ENCODE measurements at regions not wholly inside any gene's neighbourhood (a gene's known extent, or its start where the extent isn't known, plus 50 kb on each side); places are given as distances from the start of the nearest gene placed in this dataset.

- DNase-seq: no peak
Observed at GRCh38 chr13:34512817-34513216, 429.3 kb upstream of the NBEA start.

DNA sequence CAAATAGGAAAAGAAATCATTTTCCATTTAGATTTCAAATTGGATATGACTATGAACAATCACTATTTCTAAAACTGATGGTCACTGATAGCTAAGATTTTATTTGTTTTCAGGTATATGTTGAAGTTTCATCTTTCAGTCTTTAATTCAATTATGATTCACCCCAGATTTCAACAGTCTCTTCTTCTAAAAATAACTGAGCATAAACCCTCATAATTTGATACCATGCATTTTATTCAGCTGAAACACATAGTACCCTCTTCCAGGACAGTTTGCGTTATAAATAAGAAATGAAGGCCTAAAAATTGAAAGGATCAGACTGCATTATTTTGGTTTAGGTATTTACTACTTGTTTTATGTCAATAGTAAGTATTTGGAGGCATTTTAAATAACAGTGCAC, 428.5 kb upstream of the NBEA start:
- DNase-seq: no peak

GRCh38 chr13:34515201-34515600, 426.9 kb upstream of the NBEA start:
- no peak for DNase-seq

DNA sequence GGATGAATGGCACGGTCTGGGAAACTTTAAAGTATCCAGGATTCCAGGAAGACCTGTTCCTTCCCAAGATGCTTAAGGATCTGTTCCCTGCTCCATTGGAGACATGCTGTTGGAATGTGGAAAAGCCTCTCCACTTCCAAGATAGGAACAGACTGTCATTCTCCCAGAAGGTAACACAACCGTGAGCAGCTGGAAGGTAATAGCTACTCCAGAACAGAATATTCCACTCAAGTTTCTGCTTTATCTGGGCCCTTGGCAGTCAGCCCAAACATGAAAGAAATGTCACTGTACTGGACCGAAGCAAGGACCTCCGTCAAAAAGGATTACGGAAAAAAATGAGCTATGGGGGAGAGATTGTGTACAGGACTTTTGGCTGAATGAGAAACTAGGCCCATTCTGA, 420.9 kb upstream of the NBEA start:
- no peak for DNase-seq

GRCh38 chr13:34522808-34523207, 419.3 kb upstream of the NBEA start:
- DNase-seq: no peak

DNA sequence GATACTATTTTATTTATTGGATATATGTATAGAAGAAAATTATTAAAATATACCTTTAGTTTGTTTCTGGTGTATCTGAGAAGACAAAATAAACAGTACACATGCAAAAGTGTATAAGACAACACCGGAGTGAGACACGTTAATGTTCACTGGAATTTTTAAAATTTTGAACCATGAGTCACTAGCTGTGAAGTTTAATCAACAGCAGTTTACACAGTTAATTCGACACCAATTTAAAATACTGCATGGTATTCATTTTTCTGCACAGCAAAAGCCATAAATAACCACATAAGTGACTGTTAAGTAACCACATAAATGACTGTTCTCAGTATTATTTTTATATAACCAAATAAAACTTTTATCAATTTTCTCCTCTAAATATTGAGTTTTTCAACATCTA, 418.7 kb upstream of the NBEA start:
- no peak for DNase-seq

- no peak for DNase-seq
Observed at GRCh38 chr13:34533941-34534340, 408.1 kb upstream of the NBEA start.

- DNase-seq: no peak
Observed at GRCh38 chr13:34542321-34542720, 399.7 kb upstream of the NBEA start.

DNA sequence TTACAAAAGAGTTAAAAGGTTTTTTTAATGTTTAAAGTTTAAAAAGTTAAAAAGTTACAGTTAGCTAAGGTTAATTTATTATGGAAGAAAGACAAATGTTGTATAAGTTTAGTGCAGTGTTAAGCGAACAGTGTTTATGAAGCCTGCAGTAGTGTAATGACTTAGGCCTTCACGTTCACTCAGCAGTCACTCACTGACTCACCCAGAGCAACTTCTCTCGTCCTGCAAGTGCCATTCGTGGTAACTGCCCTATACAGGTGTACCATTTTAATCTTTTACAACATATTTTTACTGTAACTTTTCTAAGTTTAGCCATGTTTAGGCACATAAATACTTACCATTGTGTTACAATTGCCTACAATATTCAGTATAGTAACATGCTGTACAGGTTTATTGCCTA, 398.2 kb upstream of the NBEA start:
- DNase-seq: no peak

DNA sequence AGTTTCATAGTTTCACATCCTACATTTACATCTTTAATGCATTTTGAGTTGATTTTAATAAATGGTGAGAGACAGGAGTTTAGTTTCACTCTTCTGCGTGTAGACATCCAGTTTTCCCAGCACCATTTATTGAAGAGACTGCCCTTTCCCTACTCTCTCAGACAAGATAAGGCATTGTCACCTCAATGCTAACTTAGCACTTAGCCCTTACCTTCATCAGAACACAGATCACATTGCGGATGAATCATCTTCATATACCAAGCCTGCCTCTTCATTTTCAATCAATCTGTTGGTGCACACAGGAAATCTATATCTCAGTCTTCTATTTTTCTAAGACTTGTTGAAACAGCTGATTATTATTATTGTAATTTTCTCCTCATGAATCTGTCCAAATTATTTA, 396.6 kb upstream of the NBEA start:
- DNase-seq: no peak

DNA sequence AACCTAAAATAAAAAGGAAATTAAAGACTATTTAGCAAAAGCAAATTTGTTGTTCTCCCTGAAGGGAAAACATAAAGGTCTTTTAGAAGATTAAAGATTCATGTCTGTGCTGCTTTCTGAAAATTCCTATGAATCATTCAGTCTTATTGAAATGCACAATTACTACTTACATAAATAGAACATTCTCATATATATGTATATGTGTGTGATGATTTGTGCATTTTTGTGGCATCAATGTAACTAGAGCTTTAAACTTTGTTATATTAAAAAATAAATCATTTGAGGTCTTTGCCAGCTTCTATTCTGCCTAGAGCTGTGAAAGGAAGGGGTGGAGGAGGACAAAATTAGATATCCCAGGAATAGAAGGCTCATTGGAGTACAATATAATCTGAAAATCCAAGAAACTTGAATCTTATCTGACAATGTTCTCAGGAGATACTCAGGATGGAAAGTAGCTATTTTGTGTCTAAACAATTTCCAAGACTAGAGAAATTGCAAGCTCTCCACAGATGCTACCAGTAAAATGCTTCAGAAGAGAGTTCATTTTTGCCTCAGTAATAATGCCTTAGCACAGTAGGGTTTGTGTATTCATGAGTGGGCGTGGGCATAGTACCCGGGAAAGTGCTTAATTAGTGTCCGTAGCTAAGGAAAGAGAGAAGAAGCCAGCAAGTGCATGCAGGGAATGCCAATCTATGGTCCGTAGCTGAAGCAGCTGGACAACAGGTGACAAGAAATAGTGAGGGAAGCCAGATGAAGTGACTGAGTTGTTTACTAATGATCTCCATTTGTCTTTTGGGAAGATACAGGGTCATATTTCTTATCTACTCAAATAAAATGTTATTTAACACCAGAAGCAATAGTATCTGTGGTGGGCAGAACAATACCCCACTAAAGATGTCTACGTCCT, 395.5 kb upstream of the NBEA start:
- DNase-seq: no peak

- no peak for DNase-seq
Observed at GRCh38 chr13:34547929-34548328, 394.1 kb upstream of the NBEA start.

DNA sequence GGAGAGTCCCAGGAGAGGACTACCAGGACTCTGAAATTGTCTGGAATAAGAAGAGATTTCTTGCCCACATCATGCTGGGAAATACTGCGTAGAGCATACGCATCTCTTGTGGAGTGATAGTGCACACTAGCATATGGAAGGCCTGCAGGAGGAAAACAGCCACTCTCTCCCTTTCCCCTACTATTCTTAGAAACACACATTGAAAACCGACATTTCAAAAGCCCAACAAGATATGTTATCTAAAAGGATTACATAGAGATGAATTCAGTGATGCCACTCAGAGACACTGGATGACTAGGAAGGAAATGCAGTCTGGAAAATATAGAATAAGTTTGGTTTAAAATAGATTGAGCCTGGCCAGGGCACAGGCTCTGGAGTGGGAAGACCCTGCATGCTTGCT, 388.7 kb upstream of the NBEA start:
- DNase-seq: no peak

GRCh38 chr13:34555988-34556387, 386.1 kb upstream of the NBEA start:
- DNase-seq: no peak

DNA sequence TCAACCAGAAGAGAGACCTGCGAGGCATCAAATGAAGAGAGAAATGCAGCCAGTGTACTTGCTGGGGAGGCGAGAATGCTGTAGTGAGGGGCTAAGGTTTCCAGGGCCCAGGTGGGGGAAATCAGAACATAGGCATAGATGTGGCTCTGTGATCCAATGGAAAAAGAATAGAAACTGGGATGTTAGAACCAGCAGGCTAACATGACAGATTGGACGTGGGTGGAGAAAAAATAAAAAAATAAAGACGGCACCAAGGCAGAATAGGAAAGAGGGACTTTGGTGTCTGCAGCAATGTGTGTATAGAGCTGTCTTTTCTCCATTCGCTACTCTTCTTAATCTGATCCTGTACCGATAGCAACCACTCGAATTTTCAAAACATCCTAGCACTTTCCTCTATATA, 381.0 kb upstream of the NBEA start:
- no peak for DNase-seq

GRCh38 chr13:34567597-34567996, 374.5 kb upstream of the NBEA start:
- DNase-seq: no peak

DNA sequence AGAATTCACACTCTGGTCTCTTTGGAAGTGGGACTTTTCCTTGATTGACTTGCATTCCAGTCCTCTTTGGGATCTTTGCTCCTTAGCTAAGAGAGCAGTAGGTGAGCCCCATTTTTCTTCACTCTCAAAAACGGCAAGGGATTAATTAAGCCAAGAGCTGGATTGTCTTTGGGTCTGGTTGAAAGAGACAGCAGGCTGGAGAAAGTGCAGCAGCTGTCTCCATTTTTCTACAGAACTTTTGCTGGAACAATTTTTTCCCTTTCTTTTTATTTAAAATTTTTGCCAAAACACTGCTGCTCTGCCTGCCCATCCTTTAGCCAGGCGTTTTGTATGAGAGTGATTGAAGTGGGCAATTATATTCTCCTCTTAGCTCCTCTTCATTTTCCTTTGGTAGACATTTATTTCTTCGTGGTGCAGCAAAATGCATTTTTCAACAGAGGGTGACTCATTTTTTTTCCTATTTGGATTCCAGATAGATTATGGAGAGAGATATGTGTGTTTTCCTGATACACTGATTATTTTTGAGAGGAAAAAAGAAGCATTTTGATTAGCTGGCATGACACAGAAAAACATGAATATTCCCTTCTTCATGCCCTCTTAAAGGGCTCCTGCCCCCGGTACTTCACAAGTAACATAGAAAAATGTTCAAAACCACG, 371.2 kb upstream of the NBEA start:
- DNase-seq: no peak

- no peak for DNase-seq
Observed at GRCh38 chr13:34571716-34572115, 370.4 kb upstream of the NBEA start.

- DNase-seq: no peak
Observed at GRCh38 chr13:34577051-34577450, 365.0 kb upstream of the NBEA start.

DNA sequence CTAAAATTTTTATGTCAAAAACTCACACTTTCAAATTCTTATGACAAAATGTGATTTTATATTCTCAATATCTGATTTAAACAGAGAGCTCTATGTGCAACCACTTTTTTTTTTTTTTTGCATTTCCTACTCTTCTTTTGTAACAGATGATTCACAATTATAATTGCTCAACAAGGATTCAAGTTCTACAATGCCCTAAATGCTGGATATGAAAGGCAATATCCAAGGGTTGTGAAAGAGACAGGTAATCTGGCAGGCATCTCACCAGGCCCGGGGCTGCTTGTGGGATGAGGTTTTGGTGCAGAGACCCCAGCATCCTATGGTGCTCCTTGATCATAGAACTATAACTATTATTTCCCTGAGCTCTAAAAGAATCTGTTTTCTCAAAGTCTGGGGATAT, 363.6 kb upstream of the NBEA start:
- no peak for DNase-seq

- no peak for DNase-seq
Observed at GRCh38 chr13:34578917-34579316, 363.2 kb upstream of the NBEA start.

- no peak for DNase-seq
Observed at GRCh38 chr13:34583181-34583580, 358.9 kb upstream of the NBEA start.

- no peak for DNase-seq
Observed at GRCh38 chr13:34587576-34587975, 354.5 kb upstream of the NBEA start.

DNA sequence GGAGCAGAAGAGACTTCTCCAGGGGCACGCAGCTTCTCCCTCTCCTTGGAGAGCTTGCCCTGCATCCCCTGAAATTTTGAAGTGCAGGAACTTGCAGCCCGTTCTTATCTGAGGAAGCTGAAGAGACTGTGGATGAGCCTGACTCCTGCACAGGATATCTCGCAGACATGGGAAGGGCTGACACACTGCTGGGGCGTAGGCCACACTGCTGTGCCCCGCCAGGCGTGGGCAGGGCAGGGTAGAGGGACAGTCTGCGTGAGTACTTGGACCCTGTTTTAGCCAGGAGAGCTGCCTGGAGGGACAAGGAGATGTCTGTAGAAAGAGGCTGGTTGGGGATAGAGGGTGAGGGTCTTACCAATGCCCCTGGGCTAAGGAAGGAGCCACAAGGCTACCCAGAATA, 353.7 kb upstream of the NBEA start:
- DNase-seq: no peak

- no peak for DNase-seq
Observed at GRCh38 chr13:34589581-34589980, 352.5 kb upstream of the NBEA start.

Measured in activated CD4-positive, alpha-beta T cell treated with anti-CD3 and anti-CD28 coated beads for 4 hours (primary cell).